Gastroesophageal sphincter (tissue), 4 donors: ENCODE measurements at regions not wholly inside any gene's neighbourhood (a gene's known extent, or its start where the extent isn't known, plus 50 kb on each side); places are given as distances from the start of the nearest gene placed in this dataset.
"Not testable (repeated sequence)": the region's sequence is repeated elsewhere in the genome, so short reads cannot be mapped to it uniquely, and the experiment has no call there.

Experiments used
- ATAC-seq: fragments of 150-250 bp; one replicate; pipeline ENCODE4 v1.9.1; 2016; ENCODE audit warnings: mild to moderate bottlenecking, moderate library complexity
- H3K27ac ChIP-seq, 4 donors: fragments of 200-600 bp; sonication (generic) in 3 of 4; 1 replicate in 3 of 4; 2 replicates in 1 of 4; pipeline ENCODE4 v1.5.1; 2016 to 2019
- H3K27me3 ChIP-seq: fragments of 200-600 bp; sonication (generic); one replicate; pipeline ENCODE4 v1.5.1; 2019
- H3K36me3 ChIP-seq, 2 donors: fragments of 200-600 bp; sonication (generic); one replicate each; pipeline ENCODE4 v1.5.1; 2019; ENCODE audit warnings: control low read depth in 1 of 2
- H3K4me1 ChIP-seq, 3 donors: fragments of 200-600 bp; sonication (generic); 1 replicate in 2 of 3; 2 replicates in 1 of 3; pipeline ENCODE4 v1.5.1; 2016 to 2019; ENCODE audit warnings: control low read depth in 2 of 3
- H3K4me3 ChIP-seq, 2 donors: fragments of 200-600 bp; sonication (generic); one replicate each; pipeline ENCODE4 v1.5.1; 2019; ENCODE audit warnings: mild to moderate bottlenecking in 1 of 2, moderate library complexity in 1 of 2
- H3K9me3 ChIP-seq, 3 donors: fragments of 200-600 bp; sonication (generic); one replicate each; pipeline ENCODE4 v1.5.1; 2017 to 2019; ENCODE audit warnings: control low read depth in 2 of 3
- CTCF ChIP-seq, 4 experiments: fragments of 200-600 bp in 2 of 4; fragments of 450-650 bp in 2 of 4; sonication (generic) in 1 of 4; IDR thresholded peaks; one replicate each; pipeline ENCODE4 v1.5.1; 2017 to 2019; ENCODE audit warnings: antibody characterized with exemption in 4 of 4, mild to moderate bottlenecking in 2 of 4, moderate library complexity in 2 of 4
- EP300 ChIP-seq: sonication (generic); formaldehyde crosslinking; IDR thresholded peaks from one replicate; pipeline ENCODE4 v1.6.1; 2017; ENCODE audit warnings: antibody characterized with exemption, mild to moderate bottlenecking
- POLR2A ChIP-seq, 2 donors: fragments of 450-650 bp; IDR thresholded peaks; one replicate each; pipeline ENCODE4 v1.6.1; 2017; ENCODE audit warnings: antibody characterized with exemption in 2 of 2, mild to moderate bottlenecking in 2 of 2, moderate library complexity in 1 of 2
- POLR2AphosphoS5 ChIP-seq: sonication (generic); formaldehyde crosslinking; IDR thresholded peaks from one replicate; pipeline ENCODE4 v1.6.1; 2017; ENCODE audit warnings: antibody characterized with exemption
- WGBS, 2 donors: methylation state at CpG; one replicate each; pipeline ENCODE4 v1.1.5; 2018; ENCODE audit warnings: low coverage in 1 of 2; 5-methylcytosine and 5-hydroxymethylcytosine counted together

GRCh38 chr2:156765043-156765442, 328.9 kb downstream of the GPD2 start:
- no peak overlapping the region for H3K27ac ChIP-seq
- WGBS, 2 donors, result 76 to 80% methylated on average over 1 to 2 of the region's 2 CpGs
- H3K4me1 ChIP-seq, result no peaks in the 10 kb centered on the region
- TF ChIP-seq POLR2A (IDR thresholded peaks at IDR 0.05), result no peak
- TF ChIP-seq CTCF (IDR thresholded peaks at IDR 0.05), result no peak
- no peak for TF ChIP-seq EP300
- H3K9me3 ChIP-seq, result peaks cover 0 to 9% (median 0%) of the 10 kb centered on the region in 3 donors
- H3K4me3 ChIP-seq, result no peak overlapping the region
- no peak for ATAC-seq
- H3K27me3 ChIP-seq, result no peaks in the 10 kb centered on the region
- H3K36me3 ChIP-seq, result no peaks in the 10 kb centered on the region

- WGBS, 2 donors, result 73% methylated on average over 1 of the region's 1 CpG; no CpG with 5 or more reads in 1 of the 2 donors
- Histone ChIP-seq H3K4me1 (no peaks in the 10 kb centered on the region), H3K27ac (no peak overlapping the region), H3K4me3 (no peak overlapping the region), H3K27me3 (no peaks in the 10 kb centered on the region), H3K9me3 (peaks cover 0 to 13% (median 0%) of the 10 kb centered on the region in 3 donors), H3K36me3 (no peaks in the 10 kb centered on the region)
- no peak for TF ChIP-seq EP300
- no peak for TF ChIP-seq POLR2AphosphoS5
- TF ChIP-seq POLR2A (IDR thresholded peaks at IDR 0.05), result no peak
- no peak for TF ChIP-seq CTCF (IDR thresholded peaks at IDR 0.05)
- no peak for ATAC-seq
Observed at GRCh38 chr2:156765450-156765849, 329.3 kb downstream of the GPD2 start.

DNA sequence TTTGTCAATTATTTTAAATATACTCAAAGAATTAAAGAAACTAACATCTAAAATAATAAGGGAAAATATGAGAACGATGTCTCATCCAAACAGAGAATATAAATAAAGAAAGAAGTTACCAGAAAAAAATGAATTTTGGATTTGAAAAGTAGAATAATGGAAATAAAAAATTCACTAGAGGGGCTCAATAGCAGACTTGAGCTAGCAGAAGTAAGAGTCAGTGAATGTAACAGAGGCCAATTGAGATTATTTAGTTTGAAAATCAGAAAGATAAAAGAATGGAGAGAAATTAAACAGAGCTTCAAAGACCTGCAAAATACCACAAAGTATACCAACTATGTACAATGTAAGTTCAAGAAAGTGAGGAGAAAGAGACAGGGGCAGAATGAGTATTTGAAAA, 333.6 kb downstream of the GPD2 start:
- TF ChIP-seq POLR2A (IDR thresholded peaks at IDR 0.05) (no peak), EP300 (no peak), CTCF (IDR thresholded peaks at IDR 0.05) (no peak), POLR2AphosphoS5 (no peak)
- 50 to 68% methylated on average over 1 of the region's 1 CpG for WGBS, 2 donors
- Histone ChIP-seq H3K9me3 (peaks cover 0 to 17% (median 0%) of the 10 kb centered on the region in 3 donors), H3K27me3 (no peaks in the 10 kb centered on the region), H3K4me3 (no peak overlapping the region), H3K27ac (no peak overlapping the region), H3K4me1 (no peaks in the 10 kb centered on the region), H3K36me3 (no peaks in the 10 kb centered on the region)
- no peak for ATAC-seq

DNA sequence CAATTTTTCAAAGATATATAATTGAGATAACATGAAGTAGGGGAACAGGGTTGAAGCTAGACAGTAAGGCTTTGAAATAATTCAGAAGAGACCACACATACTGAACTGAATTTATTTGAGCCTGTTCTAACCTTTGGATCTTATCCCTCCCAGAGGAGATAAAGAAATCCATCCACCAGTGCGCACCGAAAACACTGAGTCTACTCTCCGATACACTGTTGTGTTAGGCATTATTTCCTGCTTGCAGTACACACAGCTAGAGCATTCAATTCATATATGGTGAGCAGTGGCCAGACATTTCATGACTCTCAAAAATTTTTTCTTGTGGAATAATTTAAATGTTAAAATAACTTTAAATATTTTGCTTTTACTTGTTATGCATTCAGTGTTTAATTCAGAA, 342.7 kb downstream of the GPD2 start:
- Histone ChIP-seq H3K4me1 (no peaks in the 10 kb centered on the region), H3K9me3 (peaks cover 0 to 12% (median 0%) of the 10 kb centered on the region in 3 donors), H3K4me3 (no peak overlapping the region), H3K36me3 (no peaks in the 10 kb centered on the region), H3K27me3 (no peaks in the 10 kb centered on the region), H3K27ac (no peak overlapping the region)
- no peak for ATAC-seq
- TF ChIP-seq CTCF (IDR thresholded peaks at IDR 0.05) (no peak), POLR2A (IDR thresholded peaks at IDR 0.05) (no peak), EP300 (no peak), POLR2AphosphoS5 (no peak)
- 86 to 100% methylated on average over 3 of the region's 3 CpGs for WGBS, 2 donors

DNA sequence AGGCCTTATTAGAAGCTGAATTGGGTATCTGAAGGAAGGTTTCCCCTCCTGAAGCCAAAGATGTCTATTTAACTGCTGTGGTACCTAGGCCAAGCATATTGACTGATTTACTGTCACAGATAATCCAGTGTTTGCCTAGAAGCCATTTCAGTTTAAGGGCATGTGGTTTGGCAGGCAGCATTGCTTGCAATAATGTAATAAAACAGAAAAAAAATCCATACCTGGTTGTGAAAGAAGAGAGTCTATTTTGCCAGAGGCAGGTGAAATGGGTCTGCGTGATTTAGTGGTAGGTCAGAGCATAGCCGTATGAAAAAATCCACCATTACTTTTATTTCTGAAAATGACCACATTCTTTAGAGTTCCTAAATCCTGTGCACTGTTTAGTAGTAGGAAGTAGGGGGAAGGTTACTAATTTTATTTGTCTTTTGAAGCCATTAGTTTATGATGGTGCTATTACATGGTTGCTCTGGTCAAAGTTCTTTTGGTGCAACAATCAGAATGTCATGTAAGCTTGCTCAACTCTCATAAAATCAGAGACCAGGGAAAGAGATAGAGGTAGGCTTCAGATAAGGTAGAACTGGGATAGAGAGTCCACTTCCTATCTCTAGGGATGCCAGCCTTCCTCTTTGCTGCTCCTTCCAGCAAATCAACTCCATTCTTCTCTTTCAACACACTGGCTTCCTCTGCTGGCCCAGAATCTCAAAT, 343.4 kb downstream of the GPD2 start:
- Histone ChIP-seq H3K4me3 (no peak overlapping the region), H3K27ac (no peak overlapping the region), H3K36me3 (no peaks in the 10 kb centered on the region), H3K9me3 (peaks cover 0 to 12% (median 0%) of the 10 kb centered on the region in 3 donors), H3K27me3 (no peaks in the 10 kb centered on the region), H3K4me1 (no peaks in the 10 kb centered on the region)
- TF ChIP-seq CTCF (IDR thresholded peaks at IDR 0.05) (no peak), EP300 (no peak), POLR2A (IDR thresholded peaks at IDR 0.05) (no peak), POLR2AphosphoS5 (no peak)
- ATAC-seq, result no peak
- 93 to 100% methylated on average over 1 to 2 of the region's 2 CpGs for WGBS, 2 donors

DNA sequence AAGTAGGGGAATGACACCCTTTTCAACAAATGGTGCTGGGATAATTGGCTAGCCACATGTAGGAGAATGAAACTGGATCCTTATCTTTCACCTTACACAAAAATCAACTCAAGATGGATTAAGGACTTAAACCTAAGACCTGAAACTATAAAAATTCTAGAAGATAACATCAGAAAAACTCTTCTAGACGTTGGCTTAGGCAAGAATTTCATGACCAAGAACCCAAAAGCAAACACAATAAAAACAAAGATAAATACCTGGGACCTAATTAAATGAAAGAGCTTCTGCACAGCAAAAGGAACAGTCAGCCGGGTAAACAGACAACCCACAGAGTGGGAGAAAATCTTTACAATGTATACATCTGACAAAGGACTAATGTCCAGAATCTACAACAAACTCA, 345.5 kb downstream of the GPD2 start:
- 68 to 100% methylated on average over 1 to 2 of the region's 2 CpGs for WGBS, 2 donors
- not testable (repeated sequence) for H3K4me3 ChIP-seq, H3K4me1 ChIP-seq, ATAC-seq, H3K9me3 ChIP-seq, H3K27me3 ChIP-seq, H3K36me3 ChIP-seq, H3K27ac ChIP-seq
